GM18498 (cell line): ENCODE measurements at regions not wholly inside any gene's neighbourhood (a gene's known extent, or its start where the extent isn't known, plus 50 kb on each side); places are given as distances from the start of the nearest gene placed in this dataset.
"Not testable (repeated sequence)": the region's sequence is repeated elsewhere in the genome, so short reads cannot be mapped to it uniquely, and the experiment has no call there.

Experiments used
- ATAC-seq: cut with Tn5 transposase; IDR thresholded peaks from one replicate; pipeline ENCODE4 v1.9.1; 2021; ENCODE audit warnings: mild to moderate bottlenecking, moderate library complexity; ENCODE audit not compliant: unreplicated experiment

DNA sequence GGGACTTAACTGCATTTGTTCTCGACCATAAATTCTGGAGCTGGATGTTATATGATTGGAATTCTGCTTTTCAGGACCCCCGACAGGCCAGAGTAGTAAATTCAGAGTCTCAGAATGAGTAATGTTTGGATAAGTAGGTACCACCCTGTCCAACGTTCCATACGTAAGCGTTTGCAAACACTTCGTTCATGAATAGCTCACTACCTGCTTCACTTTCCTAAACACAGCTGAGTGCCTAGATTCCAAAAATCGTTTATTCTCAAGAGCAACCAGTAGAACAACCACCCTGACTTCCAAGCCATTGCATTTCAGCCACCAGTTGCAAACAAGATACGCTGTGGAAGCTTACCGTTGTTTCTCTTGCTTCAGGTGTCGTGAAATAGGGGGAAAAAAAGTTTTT lies 101.3 kb upstream of the DMRT1 start:
- no peak for ATAC-seq

DNA sequence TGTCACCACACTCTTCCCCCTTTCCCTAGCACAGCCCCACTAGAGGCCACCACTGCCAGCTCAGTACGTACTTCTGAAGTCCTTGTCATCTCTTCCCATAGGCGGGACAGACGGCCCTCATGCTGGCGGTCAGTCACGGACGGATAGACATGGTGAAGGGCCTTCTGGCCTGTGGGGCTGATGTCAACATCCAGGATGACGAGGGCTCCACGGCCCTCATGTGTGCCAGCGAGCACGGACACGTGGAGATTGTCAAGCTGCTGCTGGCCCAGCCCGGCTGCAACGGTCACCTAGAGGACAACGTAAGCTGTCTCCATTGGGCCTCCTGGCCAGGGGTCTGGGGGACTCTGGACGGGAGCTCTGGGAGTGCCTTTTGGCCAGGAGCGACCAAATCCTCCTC lies 99.4 kb upstream of the DMRT1 start:
- ATAC-seq = no peak

DNA sequence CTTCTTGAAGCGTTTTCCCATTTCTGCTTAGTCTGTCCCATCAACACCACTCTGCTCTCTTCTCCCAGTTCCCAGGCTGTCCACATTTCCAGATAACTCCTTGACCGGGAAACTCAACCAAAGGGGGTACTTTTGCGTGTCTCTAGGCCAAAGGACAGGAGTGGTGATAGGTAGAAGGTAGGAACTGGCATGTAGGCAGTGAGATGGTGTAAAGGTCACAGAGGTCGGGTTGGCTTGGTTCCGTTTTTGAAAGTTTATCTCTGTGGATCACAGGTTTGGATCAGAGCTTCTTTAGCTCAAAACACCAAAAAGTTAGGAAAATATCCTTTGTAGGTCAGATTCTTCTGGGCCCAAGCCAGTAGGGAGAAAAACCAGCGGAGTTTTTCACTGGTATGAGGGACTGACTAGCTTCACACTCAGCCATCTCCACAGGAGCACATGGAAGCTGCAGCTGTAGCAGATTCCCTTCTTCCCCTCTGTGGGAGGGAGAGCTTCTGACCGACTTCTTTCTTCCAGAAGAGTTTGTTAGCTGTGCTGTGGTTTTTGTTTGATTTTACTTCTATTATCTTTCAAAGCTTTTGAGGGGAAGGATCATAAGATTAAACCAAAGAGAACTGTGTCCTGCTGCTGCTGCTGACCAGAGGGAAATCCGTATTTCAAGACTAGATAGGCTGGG lies 98.4 kb upstream of the DMRT1 start:
- ATAC-seq = no peak

DNA sequence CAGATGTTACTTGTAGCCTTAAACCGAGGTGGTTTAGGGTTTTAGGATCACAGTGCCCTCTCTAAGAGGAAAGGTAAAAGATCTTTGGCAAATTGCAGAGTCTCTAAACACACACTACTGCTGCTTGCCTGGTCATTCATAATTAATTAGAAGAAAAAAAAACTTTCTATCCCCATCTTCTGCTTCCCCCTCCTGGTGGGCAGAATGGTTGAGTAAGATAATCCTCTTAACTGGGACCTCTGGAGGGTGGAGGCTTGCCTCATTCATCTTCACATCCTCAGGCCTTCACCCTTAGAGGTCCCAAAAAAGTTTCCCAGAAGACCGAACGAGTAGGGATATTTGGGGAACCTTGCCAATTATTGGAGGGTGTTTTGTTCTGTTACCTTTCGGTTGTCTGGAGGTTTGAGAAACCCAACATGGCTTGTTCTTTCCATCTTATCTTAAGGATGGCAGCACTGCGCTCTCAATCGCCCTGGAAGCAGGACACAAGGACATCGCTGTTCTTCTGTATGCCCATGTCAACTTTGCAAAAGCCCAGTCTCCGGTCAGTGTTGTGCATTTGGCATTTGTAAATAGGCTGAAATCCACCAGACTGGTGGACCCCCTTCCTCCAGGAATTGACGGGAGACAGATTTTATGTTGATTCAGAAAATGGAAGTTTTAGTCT lies 97.3 kb upstream of the DMRT1 start:
- no peak for ATAC-seq

DNA sequence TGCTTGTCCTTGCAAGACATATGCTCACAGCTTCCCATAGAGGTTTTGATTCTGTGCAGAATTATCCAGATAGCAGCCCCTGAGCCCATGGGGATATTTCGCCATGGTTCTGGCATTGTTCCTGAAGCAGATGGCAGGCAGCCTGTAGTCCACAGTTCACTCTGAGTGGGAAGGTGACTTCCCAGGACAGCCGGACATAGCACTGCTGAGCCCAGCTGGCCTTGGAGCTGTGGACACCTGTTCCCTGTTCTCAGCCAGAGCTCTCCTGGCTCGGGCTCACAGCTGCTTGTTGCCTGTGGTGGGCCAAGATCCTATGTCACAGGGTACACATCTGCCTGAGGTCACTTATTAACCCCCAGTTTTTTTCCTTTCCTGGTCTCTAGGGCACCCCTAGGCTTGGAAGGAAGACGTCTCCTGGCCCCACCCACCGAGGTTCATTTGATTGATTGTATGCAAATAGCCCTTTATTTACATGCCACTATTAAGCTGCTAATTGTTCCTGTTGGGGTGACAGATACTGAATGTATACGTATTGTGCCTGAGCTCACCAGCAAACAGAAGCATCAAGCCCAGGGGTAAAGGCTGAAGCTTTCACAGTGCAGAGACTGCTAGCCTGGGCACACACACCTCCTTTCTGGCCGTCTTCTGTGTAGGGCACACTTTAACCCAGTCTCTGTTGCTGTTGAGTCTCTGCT lies 96.6 kb upstream of the DMRT1 start:
- ATAC-seq = no peak

DNA sequence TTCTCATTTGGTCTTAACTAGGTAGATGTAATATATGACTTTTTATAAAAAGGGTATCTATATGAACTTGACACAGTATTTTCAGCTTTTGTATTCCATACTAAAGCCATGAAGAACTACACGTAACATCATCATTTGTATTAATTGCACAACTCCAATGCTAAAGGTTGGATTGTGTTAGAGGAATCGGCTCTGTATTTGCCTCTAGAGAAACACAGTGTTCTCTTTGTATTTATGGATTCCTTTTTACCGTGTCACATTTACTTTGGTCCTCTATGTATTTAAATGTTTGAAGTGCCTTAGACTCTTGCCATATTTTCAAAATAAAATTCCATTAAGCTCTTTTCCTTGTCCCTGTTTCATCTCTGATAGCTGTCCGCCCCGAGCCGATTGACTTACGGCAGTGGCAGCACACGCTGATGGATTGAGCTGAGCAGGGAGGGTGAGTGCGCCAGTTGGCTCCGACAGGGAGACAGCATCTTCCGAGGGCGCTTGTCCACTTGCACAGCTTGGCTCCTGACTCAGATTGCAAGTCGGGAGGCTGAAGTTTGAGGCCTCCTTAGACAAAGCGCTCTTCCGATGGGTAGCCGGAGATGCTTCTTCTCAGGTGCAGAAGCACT lies 95.6 kb upstream of the DMRT1 start:
- no peak for ATAC-seq

DNA sequence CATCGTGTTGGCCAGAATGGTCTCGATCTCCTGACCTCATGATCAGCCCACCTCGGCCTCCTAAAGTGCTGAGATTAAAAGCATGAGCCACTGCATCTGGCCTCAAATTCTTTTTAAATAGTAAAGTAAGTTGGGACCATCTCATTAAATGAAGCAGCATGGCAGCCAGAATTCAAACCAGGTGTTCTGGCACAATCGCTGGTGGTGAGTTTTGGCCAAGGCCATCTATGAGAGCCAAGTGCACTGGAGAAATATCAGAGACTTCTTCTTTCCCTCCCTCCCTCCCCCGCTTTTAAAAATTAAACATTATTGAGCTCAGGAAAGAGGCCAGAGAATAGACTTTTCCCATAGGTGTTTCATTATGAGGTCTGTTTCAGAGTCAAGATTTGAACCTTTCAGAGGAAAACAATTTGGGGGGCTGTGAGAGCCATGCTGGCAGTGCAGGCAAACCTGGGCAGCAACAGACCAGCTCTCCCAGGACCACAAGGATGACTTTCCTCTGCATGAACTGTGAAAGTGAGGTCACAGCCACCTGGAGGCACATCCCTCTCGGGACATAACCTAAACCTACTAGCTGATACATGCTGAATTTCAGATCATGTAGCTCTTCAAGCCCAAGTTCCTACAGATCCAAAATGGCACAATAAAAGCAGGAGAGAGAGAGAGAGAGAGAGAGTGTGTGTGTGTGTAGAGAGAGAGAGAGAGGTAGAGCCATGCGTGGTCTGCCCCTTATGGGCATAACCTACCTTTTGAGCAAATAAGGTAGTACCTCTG lies 94.6 kb upstream of the DMRT1 start:
- ATAC-seq = no peak

DNA sequence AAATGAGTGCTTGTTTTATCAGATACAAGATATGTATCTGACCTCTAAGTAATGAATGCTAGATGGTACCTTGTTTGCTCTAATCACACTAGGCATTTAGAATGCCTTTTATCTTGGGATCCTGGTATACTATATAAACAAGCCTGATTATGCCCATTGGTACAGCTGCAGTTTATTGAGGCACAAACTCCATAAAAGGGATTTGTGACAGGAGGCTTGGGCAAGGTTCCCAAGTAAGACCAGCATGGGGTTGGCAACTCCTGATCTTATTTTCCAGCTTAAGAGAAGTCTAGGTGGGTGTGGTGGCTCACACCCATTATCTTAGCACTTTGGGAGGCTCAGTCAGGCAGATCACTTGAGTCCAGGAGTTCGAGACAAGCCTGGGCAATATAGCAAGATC lies 93.9 kb upstream of the DMRT1 start:
- ATAC-seq = no peak

DNA sequence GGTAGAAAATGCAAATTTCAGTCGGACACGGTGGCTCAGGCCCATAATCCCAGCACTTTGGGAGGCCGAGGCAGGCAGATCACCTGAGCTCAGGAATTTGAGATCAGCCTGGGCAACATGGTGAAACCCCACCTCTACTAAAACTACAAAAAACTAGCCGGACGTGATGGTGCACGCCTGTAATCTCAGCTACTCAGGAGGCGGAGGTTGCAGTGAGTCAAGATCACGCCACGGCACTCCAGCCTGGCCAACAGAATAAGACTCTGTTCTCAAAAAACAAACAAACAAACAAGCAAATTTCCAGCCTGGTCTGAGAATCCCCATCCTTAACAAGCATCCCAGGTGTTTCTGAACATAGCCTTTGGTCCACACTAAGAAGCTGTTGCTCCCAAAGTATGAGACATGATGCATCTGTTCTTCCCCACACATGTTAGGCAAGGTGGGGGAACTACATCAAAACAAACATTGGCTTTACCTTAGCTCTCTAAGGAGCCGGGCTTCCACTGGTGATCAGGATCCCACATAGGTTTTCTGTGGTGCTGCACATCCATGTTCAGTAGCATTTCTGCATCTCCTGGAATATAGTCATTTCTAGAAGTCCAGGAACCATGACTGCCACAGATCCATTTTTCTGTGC lies 92.5 kb upstream of the DMRT1 start:
- no peak for ATAC-seq

DNA sequence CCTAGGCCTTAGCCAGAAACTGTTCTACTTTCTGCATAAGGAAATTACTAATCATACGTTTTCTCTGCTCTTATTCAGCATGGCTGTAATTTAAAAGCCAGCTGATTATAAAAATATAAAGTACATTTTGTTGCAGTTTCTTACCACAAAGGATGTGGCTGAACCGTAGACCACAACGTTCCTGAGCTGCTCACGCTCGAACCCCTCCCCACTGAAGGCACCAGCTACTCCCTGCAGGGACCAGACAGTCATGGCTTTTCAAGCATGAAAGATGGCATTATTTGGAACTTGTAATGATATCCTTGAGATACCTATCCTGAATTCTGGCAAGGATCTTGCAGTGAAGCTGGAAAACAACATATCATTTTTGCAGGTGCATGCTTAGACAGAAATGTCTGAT lies 91.8 kb upstream of the DMRT1 start:
- no peak for ATAC-seq

DNA sequence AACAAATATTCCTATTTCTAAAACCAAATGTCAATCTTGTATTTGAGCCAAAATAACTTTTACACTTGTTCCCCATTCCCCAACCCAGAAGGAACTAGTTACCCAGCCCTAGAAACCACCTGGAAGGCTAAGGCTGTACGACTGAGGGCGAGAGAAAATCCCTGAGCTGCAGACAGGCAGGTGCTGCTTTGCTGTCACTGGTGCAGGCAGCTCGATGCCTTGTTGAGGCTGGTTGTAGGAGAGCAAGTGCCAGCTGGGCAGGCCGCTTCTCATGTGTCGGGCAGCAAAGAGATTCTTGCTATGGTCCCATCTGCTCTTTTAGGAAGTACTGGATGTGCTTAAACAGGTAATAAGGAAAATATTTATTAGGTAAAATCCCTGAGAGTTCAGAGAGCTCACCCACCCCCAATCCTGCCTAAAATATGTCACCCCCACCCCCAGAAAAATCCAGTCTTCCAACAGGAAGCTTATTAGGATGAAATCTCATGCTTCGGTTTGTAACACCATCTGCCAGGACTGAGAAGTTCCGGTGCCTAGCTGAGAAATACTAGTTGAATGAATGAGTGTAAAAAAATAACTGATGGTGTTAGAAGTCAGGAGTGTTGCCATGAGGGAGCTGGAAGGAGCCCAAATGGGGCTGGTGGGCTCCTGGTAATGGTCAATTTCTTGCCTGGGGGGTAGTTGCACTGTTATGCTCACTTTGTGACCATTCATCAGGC lies 91.1 kb upstream of the DMRT1 start:
- no peak for ATAC-seq

DNA sequence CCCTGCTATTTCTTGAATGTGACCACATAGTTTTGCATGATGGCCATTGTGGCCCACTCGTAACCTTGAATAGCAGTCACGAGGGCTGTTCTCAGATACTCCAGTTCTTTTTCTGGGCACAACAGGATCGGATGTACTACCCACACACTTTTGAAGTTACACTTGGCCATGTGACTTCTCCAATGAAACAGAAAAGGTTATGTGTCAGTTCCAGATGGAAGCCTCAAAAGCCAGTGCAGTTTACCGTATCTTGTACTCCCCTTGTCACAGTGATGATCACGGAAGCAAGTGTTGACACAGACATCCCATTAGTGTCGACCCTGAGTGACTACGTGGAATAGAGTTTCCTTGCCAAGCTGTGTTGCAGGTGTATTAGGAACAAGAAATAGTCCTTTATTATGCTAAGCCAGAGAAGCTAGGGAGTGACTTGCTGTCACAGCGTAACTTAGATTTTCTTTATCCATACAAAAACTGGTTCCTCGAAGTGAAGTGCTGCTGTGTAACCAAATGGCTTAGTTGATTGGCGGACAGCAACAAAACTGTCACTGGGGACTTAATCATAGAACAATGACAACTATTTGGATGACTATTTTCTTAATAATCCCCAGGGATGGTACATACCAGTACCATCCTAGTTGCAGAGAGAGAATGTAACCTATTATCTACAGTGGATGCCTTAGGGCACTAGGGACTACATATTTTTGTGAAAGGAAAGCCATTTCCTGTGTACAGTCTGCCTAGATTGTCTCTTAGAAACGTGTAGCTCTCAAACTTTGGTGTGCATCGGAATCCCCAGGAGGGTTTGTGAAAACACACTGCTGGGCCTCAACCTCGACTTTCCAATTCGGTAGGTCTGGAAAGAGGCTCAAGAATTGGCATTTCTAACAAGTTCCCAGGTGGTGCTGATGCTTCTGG lies 90.1 kb upstream of the DMRT1 start:
- no peak for ATAC-seq

DNA sequence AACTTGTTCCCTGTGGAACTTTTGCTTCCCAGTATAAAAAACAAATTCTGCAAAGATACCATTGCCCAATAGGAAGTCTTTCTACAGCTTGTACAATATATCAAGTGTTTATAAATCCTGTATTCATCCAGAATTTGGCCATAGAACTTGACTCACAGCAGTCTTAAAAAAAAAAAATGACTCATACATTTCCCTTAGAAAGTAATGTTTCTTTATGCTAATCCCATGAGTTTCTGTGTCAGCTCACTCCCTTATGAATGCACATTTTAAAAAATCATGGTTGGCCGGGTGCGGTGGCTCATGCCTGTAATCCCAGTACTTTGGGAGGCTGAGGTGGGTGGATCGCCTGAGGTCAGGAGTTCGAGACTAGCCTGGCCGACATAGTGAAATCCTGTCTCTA lies 89.3 kb upstream of the DMRT1 start:
- ATAC-seq = no peak

DNA sequence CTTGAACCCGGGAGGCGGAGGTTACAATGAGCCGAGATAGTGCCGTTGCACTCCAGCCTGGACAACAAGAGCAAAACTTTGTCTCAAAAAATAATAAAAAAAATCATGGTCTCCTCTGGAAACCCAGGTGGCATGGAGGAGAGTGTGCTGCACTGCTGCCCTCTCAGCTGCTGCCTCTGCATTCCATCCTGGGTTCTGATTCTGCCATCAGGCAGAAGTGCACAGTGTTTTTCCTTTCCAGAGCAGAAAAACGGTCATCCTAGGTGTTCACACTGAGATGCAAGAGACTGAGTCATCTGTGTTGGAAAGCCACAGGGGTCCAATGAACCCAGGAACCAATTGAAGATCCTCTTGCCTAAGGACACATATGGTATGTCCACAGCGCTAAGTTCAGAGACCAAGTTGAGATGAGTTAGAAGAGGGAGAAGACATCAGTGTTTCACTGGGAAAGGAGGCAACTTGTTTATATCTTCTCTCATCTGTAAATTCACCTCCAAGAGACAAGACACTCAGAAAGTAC lies 88.8 kb upstream of the DMRT1 start:
- no peak for ATAC-seq

DNA sequence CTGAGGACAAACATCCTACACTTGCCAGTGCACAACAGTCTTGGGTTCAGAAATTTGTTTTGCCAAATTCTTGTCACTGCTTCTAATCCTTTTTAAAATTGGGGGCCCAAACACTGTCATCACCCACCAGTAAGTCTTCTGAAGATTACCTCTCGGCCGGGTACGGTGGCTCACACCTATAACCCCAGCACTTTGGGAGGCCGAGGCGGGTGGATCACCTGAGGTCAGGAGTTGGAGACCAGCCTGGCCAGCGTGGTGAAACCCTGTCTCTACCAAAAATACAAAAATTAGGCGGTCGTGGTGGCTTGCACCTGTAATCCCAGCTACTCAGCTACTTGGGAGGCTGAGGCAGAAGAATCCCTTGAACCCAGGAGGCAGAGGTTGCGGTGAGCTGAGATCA lies 87.8 kb upstream of the DMRT1 start:
- not testable (repeated sequence) for ATAC-seq

DNA sequence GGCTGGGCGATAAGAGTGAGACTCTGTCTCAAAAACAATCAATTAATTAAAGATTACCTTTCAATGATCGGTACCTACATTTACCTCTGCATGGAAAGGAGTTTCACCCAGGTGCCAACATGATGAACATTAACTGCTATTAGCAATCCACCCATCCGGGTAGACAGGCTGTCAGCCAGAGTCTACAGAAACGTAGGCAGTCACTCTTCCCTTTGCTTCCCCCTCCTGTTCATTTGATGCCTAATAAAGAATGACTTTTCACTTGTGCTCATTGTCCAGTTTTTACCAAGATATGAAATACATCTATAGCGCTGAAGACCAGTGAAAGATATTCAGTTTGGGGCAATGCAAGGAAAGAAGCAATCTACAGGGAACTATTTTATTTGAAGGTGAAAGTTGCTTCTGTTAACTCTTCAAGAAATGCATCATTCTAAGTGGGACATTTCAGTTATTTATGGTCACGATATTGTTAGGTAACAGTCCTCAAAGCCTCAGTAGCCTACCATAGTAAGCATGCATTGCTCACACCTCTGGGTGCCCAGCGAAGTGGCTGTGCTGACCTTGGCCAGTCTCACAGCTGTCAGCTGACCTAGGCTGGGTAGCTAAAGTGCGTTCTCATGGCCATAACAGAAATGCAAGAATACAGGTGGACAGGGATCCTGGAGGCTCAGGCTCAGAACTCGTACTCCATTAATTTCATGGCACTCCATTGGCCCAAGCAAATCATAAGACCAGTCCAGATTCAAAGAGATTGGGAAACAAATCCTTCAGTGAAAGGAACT lies 87.2 kb upstream of the DMRT1 start:
- no peak for ATAC-seq

DNA sequence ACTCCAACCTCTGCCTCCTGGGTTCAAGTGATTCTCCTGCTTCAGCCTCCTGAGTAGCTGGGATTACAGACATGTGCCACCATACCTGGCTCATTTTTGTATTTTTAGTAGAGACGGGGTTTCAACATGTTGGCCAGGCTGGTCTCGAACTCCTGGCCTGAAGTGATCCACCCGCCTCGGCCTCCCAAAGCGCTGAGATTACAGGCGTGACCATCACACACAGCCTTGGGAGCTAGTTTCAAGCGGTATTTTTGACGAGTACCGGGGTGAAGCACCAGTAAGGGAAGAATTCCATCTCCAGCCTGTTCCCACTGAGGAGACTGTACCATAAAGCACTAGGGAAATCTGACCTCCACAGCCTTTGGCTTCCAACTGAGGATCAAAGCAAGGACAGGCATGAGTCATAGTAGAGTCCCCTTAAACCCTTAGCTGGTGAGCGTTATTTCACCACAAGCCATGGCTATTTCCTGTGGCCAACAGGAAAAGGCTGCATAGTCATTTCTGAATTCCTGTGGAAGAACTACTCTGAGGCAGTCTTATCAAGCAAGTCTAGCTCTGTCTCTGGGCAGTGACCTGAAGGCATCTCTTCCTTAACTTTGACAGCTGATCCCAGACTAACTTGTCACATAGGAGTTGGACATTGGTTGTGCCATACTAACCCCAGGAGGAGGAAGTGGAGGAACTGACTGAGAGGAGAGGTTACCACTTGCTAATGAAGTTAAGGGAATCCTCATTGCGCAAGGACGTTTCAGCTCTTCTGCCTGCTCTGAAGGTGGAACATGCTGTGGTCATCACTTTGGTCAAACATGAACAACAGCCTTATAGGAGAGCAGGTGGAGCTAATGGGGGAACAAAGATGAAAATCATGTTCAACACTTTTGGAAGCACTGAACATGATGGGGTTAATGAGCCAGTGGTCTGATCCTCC lies 85.8 kb upstream of the DMRT1 start:
- ATAC-seq = no peak
